OCI-LY1 (cell line): ENCODE measurements at regions not wholly inside any gene's neighbourhood (a gene's known extent, or its start where the extent isn't known, plus 50 kb on each side); places are given as distances from the start of the nearest gene placed in this dataset.
A peak's percentile ranks its signal among the peaks of the same experiment; 100 is the strongest.
"Not testable (repeated sequence)": the region's sequence is repeated elsewhere in the genome, so short reads cannot be mapped to it uniquely, and the experiment has no call there.

Experiments used
- H2AFZ ChIP-seq: fragments of 200-600 bp; sonication (generic), shearing (Covaris generic); 2 replicates; pipeline ENCODE4 v1.6.0; 2014; ENCODE audit warnings: antibody characterized with exemption, mild to moderate bottlenecking, low read length
- H3F3A ChIP-seq: fragments of 200-600 bp; sonication (generic), shearing (Covaris generic); 2 replicates; pipeline ENCODE4 v1.6.0; 2014; ENCODE audit warnings: mild to moderate bottlenecking, antibody characterized with exemption, low read length, moderate library complexity; ENCODE audit not compliant: insufficient read depth
- H3K27ac ChIP-seq: fragments of 200-600 bp; sonication (generic); 2 replicates; pipeline ENCODE4 v1.5.1; 2014; ENCODE audit warnings: low read length, mixed run types, mild to moderate bottlenecking, low read depth; ENCODE audit not compliant: poor library complexity, severe bottlenecking
- H3K27me3 ChIP-seq: fragments of 200-600 bp; sonication (generic); 2 replicates; pipeline ENCODE4 v1.6.0; 2014; ENCODE audit warnings: antibody characterized with exemption, mild to moderate bottlenecking, low read length, moderate library complexity; ENCODE audit not compliant: insufficient read depth
- H3K36me3 ChIP-seq: fragments of 200-600 bp; sonication (generic); 2 replicates; pipeline ENCODE4 v1.6.1; 2014; ENCODE audit warnings: mild to moderate bottlenecking, antibody characterized with exemption, low read length, moderate library complexity, mixed read lengths; ENCODE audit not compliant: insufficient read depth
- H3K4me1 ChIP-seq: fragments of 200-600 bp; sonication (generic); 2 replicates; pipeline ENCODE4 v1.5.1; 2014; ENCODE audit warnings: mild to moderate bottlenecking, low read length, moderate library complexity; ENCODE audit not compliant: insufficient read depth, severe bottlenecking
- H3K4me2 ChIP-seq: fragments of 200-600 bp; sonication (generic), shearing (Covaris generic); 2 replicates; pipeline ENCODE4 v1.6.1; 2014; ENCODE audit warnings: low read length
- H3K4me3 ChIP-seq: fragments of 200-600 bp; sonication (generic); 2 replicates; pipeline ENCODE4 v1.5.1; 2014; ENCODE audit warnings: low read length, low read depth, mild to moderate bottlenecking, mixed read lengths; ENCODE audit not compliant: poor library complexity, severe bottlenecking
- H3K79me2 ChIP-seq: fragments of 200-600 bp; shearing (Covaris generic); 2 replicates; pipeline ENCODE4 v1.6.1; 2016; ENCODE audit warnings: mixed run types, low read length, mixed read lengths; ENCODE audit not compliant: insufficient read depth
- H3K9ac ChIP-seq: fragments of 200-600 bp; sonication (generic), shearing (Covaris generic); 2 replicates; pipeline ENCODE4 v1.6.1; 2014; ENCODE audit warnings: mild to moderate bottlenecking, low read length, mixed read lengths
- H3K9me2 ChIP-seq: fragments of 200-600 bp; sonication (generic), shearing (Covaris generic); 2 replicates; pipeline ENCODE4 v1.6.1; 2014; ENCODE audit warnings: low read depth, mild to moderate bottlenecking, low read length, mixed read lengths
- H3K9me3 ChIP-seq: fragments of 200-600 bp; shearing (Covaris generic); 2 replicates; pipeline ENCODE4 v1.6.1; 2014; ENCODE audit warnings: low read length, mixed read lengths
- H4K20me1 ChIP-seq: fragments of 200-600 bp; sonication (generic), shearing (Covaris generic); 2 replicates; pipeline ENCODE4 v1.6.0; 2016; ENCODE audit warnings: mild to moderate bottlenecking, low read length; ENCODE audit not compliant: insufficient read depth
- EZH2 ChIP-seq: fragments of 200-600 bp; sonication (generic), shearing (Covaris generic); IDR thresholded peaks from 2 replicates; pipeline ENCODE4 v1.8.0; 2017; ENCODE audit warnings: borderline replicate concordance, mixed run types, mild to moderate bottlenecking, antibody characterized with exemption, low read length, moderate library complexity, mixed read lengths
- TF ChIP-seq, protein P1 (sequence below): fragments of 200-600 bp; sonication (generic), shearing (Covaris generic); IDR thresholded peaks from 2 replicates; pipeline ENCODE4 v1.5.1; 2017; ENCODE audit warnings: mild to moderate bottlenecking, antibody characterized with exemption, low read length, moderate library complexity, mixed read lengths

DNA sequence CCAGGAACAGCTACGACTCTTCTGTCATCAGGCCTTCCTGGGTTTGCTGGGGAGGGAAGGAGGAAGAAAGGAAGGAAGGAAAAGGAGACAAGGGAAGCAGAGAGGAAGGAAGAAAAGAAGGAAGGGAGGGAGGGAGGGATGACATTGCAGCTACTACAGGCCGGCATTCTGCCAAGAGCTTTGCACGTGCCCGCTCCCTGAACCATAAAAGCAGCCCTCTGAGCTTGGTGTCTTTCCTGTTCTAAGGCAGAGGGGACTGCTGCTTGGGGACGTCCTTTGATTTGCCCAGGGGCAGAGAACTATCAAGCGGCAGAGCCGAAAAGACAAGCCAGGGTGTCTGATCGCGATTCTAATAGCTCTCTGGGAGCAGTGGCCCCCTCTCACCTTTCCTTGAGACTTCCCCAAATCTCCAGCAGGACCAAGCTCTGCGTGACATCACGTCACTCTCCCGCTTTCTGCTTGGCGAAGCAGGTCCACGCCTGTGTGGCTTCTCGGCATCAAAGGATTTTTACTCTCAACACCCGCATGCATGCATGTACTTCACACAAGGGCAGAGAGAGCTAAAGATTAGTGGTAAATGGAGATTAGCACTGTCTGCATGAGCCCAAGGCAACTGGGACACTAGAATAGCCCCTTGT, 167.8 kb upstream of the AUTS2 start:
- no peak overlapping the region for H2AFZ ChIP-seq
- no peaks in the 10 kb centered on the region for H3K9me3 ChIP-seq
- H3K36me3 ChIP-seq: no peaks in the 10 kb centered on the region; the same call in 1 of the 2 replicates
- TF ChIP-seq EZH2: no peak
- TF ChIP-seq, protein P1, sequence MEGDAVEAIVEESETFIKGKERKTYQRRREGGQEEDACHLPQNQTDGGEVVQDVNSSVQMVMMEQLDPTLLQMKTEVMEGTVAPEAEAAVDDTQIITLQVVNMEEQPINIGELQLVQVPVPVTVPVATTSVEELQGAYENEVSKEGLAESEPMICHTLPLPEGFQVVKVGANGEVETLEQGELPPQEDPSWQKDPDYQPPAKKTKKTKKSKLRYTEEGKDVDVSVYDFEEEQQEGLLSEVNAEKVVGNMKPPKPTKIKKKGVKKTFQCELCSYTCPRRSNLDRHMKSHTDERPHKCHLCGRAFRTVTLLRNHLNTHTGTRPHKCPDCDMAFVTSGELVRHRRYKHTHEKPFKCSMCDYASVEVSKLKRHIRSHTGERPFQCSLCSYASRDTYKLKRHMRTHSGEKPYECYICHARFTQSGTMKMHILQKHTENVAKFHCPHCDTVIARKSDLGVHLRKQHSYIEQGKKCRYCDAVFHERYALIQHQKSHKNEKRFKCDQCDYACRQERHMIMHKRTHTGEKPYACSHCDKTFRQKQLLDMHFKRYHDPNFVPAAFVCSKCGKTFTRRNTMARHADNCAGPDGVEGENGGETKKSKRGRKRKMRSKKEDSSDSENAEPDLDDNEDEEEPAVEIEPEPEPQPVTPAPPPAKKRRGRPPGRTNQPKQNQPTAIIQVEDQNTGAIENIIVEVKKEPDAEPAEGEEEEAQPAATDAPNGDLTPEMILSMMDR: no peak
- H3K27ac ChIP-seq: no peak overlapping the region
- H4K20me1 ChIP-seq: no peaks in the 10 kb centered on the region
- H3K4me2 ChIP-seq: peak overlapping the region; percentile 47; the same call in 1 of the 2 replicates
- H3K4me3 ChIP-seq: peak overlapping the region; percentile 20
- peaks cover 4% of the 10 kb centered on the region for H3K27me3 ChIP-seq
- no peaks in the 10 kb centered on the region for H3K79me2 ChIP-seq
- no peak overlapping the region for H3K9ac ChIP-seq
- no peaks in the 10 kb centered on the region for H3F3A ChIP-seq
- no peaks in the 10 kb centered on the region for H3K9me2 ChIP-seq
- H3K4me1 ChIP-seq: peaks cover 25% of the 10 kb centered on the region

DNA sequence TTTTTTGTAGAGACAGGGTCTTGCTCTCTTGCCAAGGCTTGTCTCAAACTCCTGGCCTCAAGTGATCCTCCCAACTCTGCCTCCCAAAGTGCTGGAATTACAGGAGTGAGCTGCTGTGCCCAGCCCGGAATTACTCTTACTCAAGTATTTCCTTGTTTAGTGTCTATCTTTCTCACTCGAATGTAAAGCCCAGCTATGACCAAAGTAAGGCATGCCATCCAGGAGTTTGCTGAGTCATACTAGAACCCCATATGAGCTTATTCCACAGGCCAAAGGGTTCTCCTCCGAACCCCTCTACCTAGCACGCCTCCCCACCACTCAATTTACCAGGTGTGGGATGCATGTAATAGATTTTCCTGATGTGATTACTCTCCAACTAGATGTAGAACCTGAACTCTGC, 166.6 kb upstream of the AUTS2 start:
- no peak overlapping the region for H3K9ac ChIP-seq
- TF ChIP-seq, protein P1: no peak
- no peak for TF ChIP-seq EZH2
- no peak overlapping the region for H3K4me3 ChIP-seq
- no peaks in the 10 kb centered on the region for H3K9me2 ChIP-seq
- no peak overlapping the region for H3K27ac ChIP-seq
- H3K4me2 ChIP-seq: no peak overlapping the region
- H3K79me2 ChIP-seq: no peaks in the 10 kb centered on the region
- H3K9me3 ChIP-seq: no peaks in the 10 kb centered on the region
- H4K20me1 ChIP-seq: no peaks in the 10 kb centered on the region
- no peaks in the 10 kb centered on the region for H3F3A ChIP-seq
- peaks cover 25% of the 10 kb centered on the region for H3K4me1 ChIP-seq
- H3K27me3 ChIP-seq: peaks cover 4% of the 10 kb centered on the region
- no peaks in the 10 kb centered on the region; the same call in 1 of the 2 replicates for H3K36me3 ChIP-seq
- no peak overlapping the region for H2AFZ ChIP-seq

DNA sequence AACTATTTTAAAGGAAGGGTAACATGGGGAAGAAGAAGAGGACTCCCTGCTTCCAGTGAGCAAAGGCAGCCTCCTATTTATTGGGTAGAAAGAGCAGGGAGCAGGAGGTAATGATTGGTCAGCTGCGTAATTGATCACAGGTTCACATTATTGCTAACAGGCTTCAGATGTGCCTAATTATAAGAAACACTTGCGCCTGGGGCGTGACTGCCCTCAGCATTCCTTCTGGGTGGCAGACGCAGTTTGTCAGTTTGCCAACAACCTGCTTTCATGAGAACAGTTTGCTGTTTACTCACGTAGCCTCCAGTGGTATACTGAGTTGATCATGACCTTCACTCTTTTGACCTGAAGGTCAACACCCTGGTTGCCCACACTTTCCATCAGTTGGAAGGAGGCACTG, 166.0 kb upstream of the AUTS2 start:
- not testable (repeated sequence) for H3K9me2 ChIP-seq, H3K27ac ChIP-seq, H3K4me2 ChIP-seq, H3K9me3 ChIP-seq, H2AFZ ChIP-seq, H3K4me3 ChIP-seq, H3K79me2 ChIP-seq, H3K36me3 ChIP-seq, H4K20me1 ChIP-seq, H3F3A ChIP-seq, H3K27me3 ChIP-seq, H3K9ac ChIP-seq
- H3K4me1 ChIP-seq: peaks cover 25% of the 10 kb centered on the region

- no peak overlapping the region for H3K4me2 ChIP-seq
- no peak overlapping the region for H2AFZ ChIP-seq
- H3K4me1 ChIP-seq: peaks cover 25% of the 10 kb centered on the region
- no peaks in the 10 kb centered on the region for H3K9me3 ChIP-seq
- H3K4me3 ChIP-seq: no peak overlapping the region
- no peaks in the 10 kb centered on the region for H4K20me1 ChIP-seq
- H3K27ac ChIP-seq: no peak overlapping the region
- no peaks in the 10 kb centered on the region; the same call in 1 of the 2 replicates for H3K36me3 ChIP-seq
- no peaks in the 10 kb centered on the region for H3K9me2 ChIP-seq
- H3F3A ChIP-seq: no peaks in the 10 kb centered on the region
- H3K79me2 ChIP-seq: no peaks in the 10 kb centered on the region
- H3K27me3 ChIP-seq: peaks cover 4% of the 10 kb centered on the region
- H3K9ac ChIP-seq: no peak overlapping the region
- no peak for TF ChIP-seq EZH2
- TF ChIP-seq, protein P1: no peak
Measured at GRCh38 chr7:69433081-69433480, 165.2 kb upstream of the AUTS2 start.
